ENCODE measurements at regions not wholly inside any gene's neighbourhood (a gene's known extent, or its start where the extent isn't known, plus 50 kb on each side); places are given as distances from the start of the nearest gene placed in this dataset.

DNA sequence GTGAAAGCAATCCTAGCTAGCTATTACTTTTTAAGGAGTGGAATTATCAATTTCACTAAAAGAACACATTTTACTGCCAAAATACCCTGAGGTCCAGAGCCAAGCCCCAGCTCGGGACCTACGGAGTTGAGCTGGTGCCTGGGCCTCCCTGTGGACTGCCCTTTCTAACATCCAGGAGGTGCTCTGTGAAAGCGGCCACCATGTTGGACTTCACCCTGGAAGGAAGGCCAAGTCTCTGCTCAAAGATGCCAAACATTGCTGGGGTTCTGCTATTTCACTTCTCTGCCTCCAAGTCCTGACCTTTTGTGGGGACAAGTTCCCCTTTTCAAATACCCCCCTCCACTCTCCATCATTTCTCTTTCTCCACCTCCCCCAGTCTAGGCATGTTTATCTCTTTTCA is 498.7 kb upstream of the RAB6C start:
- H2AFZ ChIP-seq (replicated peaks): no peak overlapping the region
- H3K79me2 ChIP-seq (ENCODE audit: low read depth): no peaks in the 10 kb centered on the region
- H3K27ac Mint-ChIP-seq: no peak overlapping the region
- no peaks in the 10 kb centered on the region for H3K4me1 ChIP-seq
- no peaks in the 10 kb centered on the region for H3K36me3 Mint-ChIP-seq
- H3K4me1 Mint-ChIP-seq: peaks cover 27% of the 10 kb centered on the region
- no peak overlapping the region for H3K9ac ChIP-seq
- TF ChIP-seq EZH2 (IDR thresholded peaks at IDR 0.05): no peak
- TF ChIP-seq, protein P1, sequence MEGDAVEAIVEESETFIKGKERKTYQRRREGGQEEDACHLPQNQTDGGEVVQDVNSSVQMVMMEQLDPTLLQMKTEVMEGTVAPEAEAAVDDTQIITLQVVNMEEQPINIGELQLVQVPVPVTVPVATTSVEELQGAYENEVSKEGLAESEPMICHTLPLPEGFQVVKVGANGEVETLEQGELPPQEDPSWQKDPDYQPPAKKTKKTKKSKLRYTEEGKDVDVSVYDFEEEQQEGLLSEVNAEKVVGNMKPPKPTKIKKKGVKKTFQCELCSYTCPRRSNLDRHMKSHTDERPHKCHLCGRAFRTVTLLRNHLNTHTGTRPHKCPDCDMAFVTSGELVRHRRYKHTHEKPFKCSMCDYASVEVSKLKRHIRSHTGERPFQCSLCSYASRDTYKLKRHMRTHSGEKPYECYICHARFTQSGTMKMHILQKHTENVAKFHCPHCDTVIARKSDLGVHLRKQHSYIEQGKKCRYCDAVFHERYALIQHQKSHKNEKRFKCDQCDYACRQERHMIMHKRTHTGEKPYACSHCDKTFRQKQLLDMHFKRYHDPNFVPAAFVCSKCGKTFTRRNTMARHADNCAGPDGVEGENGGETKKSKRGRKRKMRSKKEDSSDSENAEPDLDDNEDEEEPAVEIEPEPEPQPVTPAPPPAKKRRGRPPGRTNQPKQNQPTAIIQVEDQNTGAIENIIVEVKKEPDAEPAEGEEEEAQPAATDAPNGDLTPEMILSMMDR (IDR thresholded peaks at IDR 0.05): no peak
- no peak for TF ChIP-seq EZH2phosphoT487 (IDR thresholded peaks at IDR 0.05)
- peaks cover 2% of the 10 kb centered on the region for H3K27me3 Mint-ChIP-seq (ENCODE audit: insufficient read depth, low read depth)
- H3F3A ChIP-seq (ENCODE audit: low read depth): no peaks in the 10 kb centered on the region
- H3K27ac ChIP-seq: no peak overlapping the region
- DNase-seq (ENCODE audit: low spot score): no peak
- H3K36me3 ChIP-seq: no peaks in the 10 kb centered on the region
- no peaks in the 10 kb centered on the region for H4K20me1 ChIP-seq (ENCODE audit: low read depth)
- no peaks in the 10 kb centered on the region for H3K27me3 ChIP-seq
- H3K4me3 ChIP-seq: no peak overlapping the region
- H3K9me3 ChIP-seq (ENCODE audit: low read depth): no peaks in the 10 kb centered on the region
- no peak overlapping the region for H3K4me3 Mint-ChIP-seq
- H3K4me2 ChIP-seq: no peak overlapping the region
- peaks cover 4% of the 10 kb centered on the region for H3K9me3 Mint-ChIP-seq

DNA sequence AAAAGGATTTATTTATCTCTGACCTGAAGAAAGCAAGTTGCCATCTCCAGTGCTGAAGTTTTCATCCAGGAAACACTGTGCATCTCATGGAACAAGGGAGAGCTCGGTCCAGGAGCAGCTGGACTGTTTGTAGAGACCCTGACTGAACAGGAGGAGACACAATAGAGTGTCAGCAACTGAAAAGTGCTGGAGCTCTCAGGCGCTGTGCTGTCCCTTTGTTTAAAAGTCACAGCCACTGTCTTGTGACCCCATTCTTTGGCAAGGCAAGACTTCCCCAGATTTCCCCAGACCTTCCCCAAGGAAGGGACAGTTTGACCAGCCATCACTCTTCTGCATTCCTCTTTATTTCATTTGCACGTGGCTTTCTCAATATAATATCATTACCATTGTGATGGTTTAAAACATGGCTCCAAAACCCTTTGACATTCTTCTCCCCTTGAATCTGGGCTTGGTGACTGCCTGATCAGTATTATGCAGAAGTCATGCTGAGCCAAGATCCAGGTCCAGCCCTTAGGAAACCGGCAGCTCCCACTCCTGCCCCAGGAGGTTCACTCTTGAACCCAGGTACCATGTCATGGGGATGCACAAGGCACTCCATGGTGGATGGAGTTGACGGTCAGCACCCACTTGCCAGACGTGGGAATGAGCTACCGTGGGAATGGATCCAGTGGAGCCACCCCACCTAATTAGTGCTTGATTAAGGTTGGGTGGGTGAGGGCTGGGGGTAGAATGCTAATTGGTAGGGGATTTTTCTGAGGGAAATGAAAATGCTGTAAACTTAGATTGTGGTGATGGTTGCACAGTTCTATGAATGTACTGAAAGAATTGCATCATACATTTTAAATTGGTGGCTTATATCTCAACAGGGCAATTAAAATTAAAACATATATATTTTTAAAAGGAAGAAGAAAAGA is 497.9 kb upstream of the RAB6C start:
- no peak overlapping the region for H2AFZ ChIP-seq (replicated peaks)
- Mint-ChIP-seq H3K9me3 (peaks cover 2% of the 10 kb centered on the region), H3K4me1 (peaks cover 34% of the 10 kb centered on the region), H3K27ac (no peak overlapping the region), H3K27me3 (ENCODE audit: insufficient read depth, low read depth) (peaks cover 2% of the 10 kb centered on the region), H3K4me3 (no peak overlapping the region), H3K36me3 (no peaks in the 10 kb centered on the region)
- DNase-seq (ENCODE audit: low spot score): no peak
- H3F3A ChIP-seq (ENCODE audit: low read depth): no peaks in the 10 kb centered on the region
- H3K27ac ChIP-seq: no peak overlapping the region
- TF ChIP-seq EZH2phosphoT487 (IDR thresholded peaks at IDR 0.05) (no peak), EZH2 (IDR thresholded peaks at IDR 0.05) (no peak)
- TF ChIP-seq, protein P1 (IDR thresholded peaks at IDR 0.05): no peak
- H3K9ac ChIP-seq: no peak overlapping the region
- no peaks in the 10 kb centered on the region for H4K20me1 ChIP-seq (ENCODE audit: low read depth)
- no peaks in the 10 kb centered on the region for H3K4me1 ChIP-seq
- H3K79me2 ChIP-seq (ENCODE audit: low read depth): no peaks in the 10 kb centered on the region
- no peaks in the 10 kb centered on the region for H3K27me3 ChIP-seq
- H3K9me3 ChIP-seq (ENCODE audit: low read depth): no peaks in the 10 kb centered on the region
- H3K4me2 ChIP-seq: no peak overlapping the region
- H3K4me3 ChIP-seq: no peak overlapping the region
- H3K36me3 ChIP-seq: no peaks in the 10 kb centered on the region

DNA sequence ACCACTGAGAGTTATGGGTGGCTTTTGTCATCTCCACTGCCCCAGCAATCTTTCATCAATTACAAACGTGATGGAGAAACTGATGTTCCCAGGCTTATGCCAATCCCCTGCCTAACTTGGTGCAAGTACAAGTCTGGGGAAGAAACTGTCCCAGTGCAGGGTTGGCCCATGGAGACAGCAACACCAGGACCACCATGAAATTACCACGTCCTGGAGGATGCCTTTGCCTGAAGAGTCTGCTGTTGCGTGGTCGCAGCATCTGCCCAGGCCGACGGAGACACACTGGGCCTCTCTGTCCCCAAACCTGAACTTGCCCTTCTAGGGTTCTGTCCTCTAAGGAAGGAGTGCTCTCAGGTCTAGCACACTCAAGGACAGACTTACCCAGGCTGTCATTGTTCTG is 496.8 kb upstream of the RAB6C start:
- Histone ChIP-seq H3K9me3 (ENCODE audit: low read depth) (no peaks in the 10 kb centered on the region), H2AFZ (replicated peaks) (no peak overlapping the region), H3K27me3 (no peaks in the 10 kb centered on the region), H3K4me1 (no peaks in the 10 kb centered on the region), H3K27ac (no peak overlapping the region), H3K4me2 (no peak overlapping the region), H3F3A (ENCODE audit: low read depth) (no peaks in the 10 kb centered on the region), H3K4me3 (no peak overlapping the region), H3K79me2 (ENCODE audit: low read depth) (no peaks in the 10 kb centered on the region), H3K9ac (no peak overlapping the region), H3K36me3 (no peaks in the 10 kb centered on the region), H4K20me1 (ENCODE audit: low read depth) (no peaks in the 10 kb centered on the region)
- H3K4me3 Mint-ChIP-seq: no peak overlapping the region
- peaks cover 34% of the 10 kb centered on the region for H3K4me1 Mint-ChIP-seq
- peaks cover 2% of the 10 kb centered on the region for H3K27me3 Mint-ChIP-seq (ENCODE audit: insufficient read depth, low read depth)
- no peak for DNase-seq (ENCODE audit: low spot score)
- no peak overlapping the region for H3K27ac Mint-ChIP-seq
- no peaks in the 10 kb centered on the region for H3K36me3 Mint-ChIP-seq
- peaks cover 2% of the 10 kb centered on the region for H3K9me3 Mint-ChIP-seq
- TF ChIP-seq, protein P1 (IDR thresholded peaks at IDR 0.05): no peak
- TF ChIP-seq EZH2 (IDR thresholded peaks at IDR 0.05) (no peak), EZH2phosphoT487 (IDR thresholded peaks at IDR 0.05) (no peak)

Measured in neural progenitor cell (in vitro differentiated cells).